Dermis blood vessel endothelial cell (primary cell): ENCODE measurements at regions not wholly inside any gene's neighbourhood (a gene's known extent, or its start where the extent isn't known, plus 50 kb on each side); places are given as distances from the start of the nearest gene placed in this dataset.
"Not testable (repeated sequence)": the region's sequence is repeated elsewhere in the genome, so short reads cannot be mapped to it uniquely, and the experiment has no call there.

Source experiments
- DNase-seq: peaks from one replicate; pipeline ENCODE4 v3.0.0; 2010

DNA sequence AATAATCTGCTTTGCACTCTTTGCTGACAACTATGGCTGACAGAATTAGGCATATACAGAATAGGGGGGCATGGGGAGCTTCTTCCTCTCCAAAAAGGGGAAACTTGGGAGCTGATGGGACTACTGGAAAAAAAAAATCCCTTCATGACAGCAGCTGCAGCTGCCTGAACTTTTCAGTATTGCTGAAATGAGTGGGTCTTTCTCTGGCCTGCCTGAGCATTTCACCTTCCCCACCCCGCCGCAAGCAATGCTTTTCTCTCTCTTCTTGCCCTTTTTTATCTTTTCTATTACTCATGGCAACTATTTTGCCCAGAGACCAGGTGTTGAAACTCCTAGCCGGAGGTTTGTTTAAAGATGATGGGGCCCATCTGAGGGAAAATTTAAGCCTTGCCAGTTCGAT lies 244.9 kb downstream of the SEMA3D start:
- no peak for DNase-seq

DNA sequence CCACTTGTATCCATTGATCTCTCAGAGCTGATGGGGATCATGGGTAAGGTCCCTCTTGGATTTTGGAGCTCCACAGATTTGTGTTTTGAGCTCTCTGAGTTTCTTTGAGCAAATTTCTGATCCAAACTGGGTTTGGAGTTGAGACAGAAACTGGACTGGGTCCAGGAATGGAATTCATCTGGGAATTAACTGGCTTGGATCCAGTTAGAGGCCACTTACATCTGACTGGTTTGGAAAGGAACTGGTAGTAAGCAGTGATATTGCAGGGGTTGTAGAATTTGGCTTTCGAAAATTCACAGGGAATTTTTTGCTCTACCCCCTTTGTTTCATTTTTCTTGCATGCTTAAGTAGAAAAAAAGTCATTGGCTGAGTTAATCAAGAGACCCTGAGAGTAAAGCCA lies 245.6 kb downstream of the SEMA3D start:
- no peak for DNase-seq

DNA sequence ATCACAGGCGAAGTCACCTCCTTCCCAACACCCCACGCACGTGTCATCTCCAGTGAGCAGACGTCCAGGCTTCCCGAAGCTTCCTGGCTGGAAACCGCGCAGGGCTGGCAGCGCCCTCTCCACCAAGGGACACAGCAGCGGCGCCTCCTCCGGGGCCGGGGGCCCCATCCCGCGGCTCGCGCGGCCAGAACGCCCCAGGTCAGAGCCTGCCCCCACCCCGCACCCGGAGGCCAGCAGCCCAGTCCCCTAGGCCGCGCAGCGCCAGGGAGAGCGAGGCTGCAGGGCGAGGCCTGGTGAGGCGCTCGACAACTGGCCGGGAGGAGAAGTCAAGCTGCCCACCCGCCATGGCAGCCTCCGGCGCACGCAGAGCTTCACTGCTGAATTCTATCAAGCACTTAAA lies 247.0 kb downstream of the SEMA3D start:
- no peak for DNase-seq

DNA sequence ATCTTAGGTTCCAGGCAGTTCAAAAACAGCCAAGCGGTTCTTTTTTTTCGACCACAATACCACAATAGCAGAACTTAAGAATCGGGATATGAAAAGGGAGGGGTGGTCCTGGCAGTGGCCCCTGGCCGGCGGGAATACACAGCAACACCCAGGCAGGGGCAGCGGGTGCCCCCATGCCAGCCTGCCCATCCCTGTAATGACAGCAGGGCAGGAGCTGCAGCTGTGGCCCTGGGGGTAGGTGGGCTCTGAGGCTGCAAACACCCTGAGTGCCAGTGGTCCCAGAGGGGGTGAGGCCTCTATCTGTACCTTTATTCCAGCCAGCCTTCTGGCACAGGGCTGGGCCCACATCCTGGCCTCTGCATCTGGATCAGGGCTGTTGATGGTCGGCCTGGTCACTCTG lies 247.4 kb downstream of the SEMA3D start:
- DNase-seq: no peak

DNA sequence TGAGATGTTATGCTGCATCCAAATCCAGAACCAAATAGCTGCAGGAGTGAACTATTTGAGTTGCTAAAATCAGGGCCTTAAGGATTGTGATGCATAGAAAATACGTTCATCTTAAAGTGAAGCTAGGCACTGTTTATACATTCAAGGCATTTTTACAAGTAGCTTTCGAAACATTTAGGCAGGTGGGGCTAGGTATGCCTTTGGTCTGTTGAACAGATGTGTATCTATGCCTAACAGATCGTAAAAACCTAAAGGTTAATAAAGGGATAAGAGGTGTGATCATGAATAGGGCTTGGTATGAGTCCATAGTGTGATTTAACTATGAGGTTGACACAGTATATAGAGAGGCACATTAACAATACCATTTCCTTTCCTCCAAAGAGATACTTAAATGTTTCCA lies 262.5 kb downstream of the SEMA3D start:
- no peak for DNase-seq

DNA sequence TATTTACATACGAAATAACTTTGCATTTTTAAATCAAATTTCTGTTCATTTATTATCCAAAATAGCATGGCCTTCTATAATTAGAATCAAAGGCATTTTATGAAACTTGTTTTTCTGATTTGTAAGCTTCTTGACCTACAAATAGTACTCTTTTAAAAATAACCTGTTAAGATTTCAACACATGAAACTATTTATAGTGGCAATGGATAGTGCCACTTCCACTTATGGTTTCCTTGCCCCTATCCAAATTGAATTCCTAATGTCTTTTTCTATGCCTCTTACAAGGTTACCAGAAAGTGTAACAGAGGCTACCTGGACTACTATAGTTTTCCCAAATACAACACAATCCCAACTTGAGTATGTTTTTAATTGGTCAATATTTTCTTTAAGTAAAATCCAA lies 263.5 kb downstream of the SEMA3D start:
- DNase-seq: no peak

DNA sequence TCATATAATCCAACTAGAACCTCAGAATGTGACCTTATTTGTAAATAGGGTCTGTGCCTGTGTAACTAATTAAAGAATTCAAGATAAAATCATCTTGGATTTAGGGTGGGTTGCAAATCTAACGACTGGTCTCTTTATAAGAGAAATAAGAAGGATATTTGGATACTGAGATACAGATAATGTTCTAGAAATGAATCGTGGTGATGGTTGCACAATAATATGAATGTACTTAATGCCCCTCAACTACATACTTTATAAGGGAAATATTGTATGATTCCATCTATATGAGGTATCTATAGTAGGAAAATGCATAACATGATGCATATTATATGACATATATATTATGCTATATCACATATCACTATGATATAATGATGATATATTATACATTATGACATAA lies 265.7 kb downstream of the SEMA3D start:
- no peak for DNase-seq

DNA sequence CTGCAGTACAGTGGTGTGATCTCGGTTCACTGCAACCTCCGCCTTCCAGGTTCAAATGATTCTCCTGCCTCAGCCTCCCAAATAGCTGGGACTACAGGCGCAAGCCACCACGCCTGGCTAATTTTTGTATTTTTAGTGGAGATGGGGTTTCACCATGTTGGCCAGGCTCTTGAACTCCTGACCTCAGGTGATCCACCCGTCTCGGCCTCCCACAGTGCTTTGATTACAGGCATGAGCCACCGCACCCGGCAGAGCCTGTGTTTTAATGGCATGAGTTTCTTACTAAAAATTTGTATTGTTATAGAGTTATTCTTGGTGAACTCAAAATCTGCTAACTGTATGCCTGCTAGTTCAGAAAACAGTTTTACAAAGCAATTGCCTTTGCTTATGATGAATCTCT lies 269.9 kb downstream of the SEMA3D start:
- DNase-seq: not testable (repeated sequence)

DNA sequence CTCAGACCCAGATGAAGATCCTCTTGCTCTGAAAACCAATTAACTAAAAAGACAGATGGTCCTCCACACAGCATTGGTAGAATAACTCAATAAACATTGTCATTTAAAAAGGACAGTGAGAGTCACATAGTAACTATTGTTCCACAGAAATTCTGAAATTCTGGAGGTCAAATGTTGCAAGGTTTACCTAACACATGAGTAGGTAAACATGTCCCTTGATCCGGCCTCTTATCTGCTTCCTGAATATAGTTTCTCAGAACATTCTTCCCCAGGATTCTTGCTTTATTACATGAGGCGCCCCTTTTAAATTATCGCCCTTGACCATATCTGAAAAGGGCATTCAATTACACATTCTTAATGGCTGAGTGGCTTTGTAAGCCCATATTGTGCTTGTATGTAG lies 270.7 kb downstream of the SEMA3D start:
- DNase-seq: no peak

DNA sequence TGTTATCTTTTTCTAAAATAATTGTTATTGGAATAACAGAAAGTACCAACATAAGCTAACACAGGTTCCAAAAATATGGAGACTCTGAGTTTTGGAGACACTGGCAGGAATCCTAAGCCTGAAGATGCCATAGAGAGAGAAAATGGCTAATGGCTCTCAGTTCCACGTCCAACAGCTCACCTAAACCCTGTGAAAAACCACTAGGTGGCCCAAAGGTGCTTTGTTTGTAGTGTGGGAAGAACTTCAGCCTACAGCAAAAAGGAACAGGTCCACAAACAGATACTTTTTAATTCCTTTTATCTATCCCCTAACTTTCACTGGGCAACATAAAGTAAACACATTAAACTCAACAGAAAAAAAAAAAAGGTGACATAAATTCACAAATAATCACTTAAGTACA lies 272.3 kb downstream of the SEMA3D start:
- no peak for DNase-seq

DNA sequence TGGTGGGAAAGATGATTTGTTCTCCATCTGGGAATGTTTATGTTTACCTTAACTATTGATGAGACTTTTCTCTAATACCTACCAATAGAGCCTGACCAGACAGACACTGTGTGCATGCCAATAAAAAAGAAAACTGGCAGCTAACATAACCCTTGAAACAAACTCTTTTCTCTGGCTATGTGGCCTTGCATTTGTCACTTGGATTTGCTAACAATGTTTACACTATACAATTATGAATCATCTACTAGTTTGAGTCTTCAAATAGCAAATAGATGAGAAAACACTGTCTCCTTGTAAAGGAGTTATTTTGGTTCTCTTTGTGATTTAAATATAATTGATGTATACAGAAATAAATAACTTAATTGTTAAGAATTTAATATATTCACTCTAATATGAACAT lies 273.1 kb downstream of the SEMA3D start:
- DNase-seq: no peak

DNA sequence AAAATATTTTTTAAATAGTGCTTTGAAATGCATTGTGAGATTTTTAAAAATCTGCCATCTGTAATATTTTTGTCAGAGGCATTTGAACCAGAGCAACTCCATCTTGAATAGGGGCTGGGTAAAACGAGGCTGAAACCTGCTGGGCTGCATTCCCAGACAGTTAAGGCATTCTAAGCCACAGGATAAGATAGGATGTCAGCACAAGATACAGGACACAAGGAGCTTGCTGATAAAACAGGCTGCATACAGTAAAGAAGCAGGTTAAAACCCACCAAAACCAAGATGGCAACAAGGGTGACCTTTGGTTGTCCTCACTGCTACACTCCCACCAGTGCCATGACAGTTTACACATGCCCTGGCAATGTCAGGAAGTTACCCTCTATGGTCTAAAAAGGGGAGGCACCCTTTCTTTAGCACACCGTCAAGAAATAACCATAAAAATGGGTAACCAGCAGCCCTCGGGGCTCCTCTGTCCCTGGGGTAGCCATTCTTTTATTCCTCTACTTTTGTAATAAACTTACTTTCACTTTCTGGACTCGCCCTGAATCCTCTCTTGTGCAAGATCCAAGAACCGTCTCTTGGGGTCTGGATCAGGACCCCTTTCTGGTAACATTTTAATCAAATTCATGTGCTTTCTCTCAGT lies 273.7 kb downstream of the SEMA3D start:
- DNase-seq: no peak

DNA sequence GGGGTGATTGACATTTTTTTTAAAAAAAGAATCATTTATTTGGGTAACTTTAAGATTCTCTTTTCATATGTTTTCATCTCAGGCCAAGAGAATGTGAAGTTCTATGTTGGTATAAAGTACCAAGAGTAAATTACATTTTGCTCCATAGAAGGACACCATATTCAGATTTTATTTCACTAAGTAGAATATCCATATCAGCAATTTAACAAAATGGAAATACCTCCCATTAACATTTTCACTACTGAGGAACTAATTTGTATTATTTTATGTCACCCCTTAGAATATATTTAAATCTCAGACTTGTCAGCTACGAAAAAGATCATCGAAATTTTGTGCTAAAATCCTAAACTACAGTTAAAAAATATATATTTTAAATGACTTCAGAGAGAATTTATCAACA lies 274.3 kb downstream of the SEMA3D start:
- DNase-seq: no peak

DNA sequence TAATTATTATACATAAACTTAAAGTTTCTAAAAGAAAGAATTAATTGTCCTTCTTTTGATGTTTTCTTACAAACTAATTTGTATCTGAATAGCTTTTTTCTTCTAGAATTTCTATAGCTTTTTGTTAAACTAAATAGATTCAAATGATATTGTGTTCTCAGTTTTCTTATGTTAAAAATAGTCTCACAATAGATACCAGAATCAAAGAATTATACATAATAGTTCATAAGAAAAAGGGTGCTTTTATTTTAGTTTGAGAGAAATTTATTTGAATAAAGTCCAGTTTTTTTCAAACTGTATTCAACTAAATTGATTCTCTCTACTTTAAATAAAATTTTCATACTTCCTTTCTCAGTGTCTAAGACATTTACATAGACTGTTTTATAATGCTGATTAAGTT lies 274.8 kb downstream of the SEMA3D start:
- DNase-seq: no peak

DNA sequence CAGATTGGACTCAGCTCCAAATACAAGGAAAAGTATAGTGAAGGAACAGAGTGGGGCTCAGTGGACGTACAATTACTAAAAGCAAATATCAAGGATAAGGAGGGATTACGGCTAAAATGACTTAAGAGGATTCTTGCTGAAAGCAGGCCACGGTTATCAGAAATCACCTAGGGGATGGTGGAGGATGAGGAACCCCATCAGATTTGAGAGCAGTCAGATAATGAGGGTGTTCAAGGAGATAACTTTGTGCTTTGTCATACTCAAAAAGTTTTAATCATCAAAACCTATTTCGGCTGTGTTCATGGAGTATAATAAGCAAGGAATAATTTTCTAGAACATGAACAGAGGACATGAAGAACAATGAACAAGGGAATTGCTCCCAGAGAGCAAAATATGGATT lies 275.8 kb downstream of the SEMA3D start:
- DNase-seq: no peak

DNA sequence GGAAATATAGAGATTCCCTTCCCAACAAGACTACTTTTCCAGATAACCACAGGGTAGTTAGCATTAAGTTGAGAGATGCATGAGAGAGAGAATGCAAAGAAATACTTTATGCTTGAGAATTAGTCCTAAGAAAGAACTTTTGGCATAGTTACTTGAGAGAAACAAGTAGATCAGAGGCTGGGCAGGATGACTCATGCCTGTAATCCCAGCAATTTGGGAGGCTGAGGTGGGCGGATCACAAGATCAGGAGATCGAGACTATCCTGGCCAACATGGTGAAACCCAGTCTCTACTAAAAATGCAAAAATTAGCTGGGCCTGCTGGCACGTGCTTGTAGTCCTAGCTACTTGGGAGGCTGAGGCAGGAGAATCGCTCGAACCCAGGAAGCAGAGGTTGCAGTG lies 276.5 kb downstream of the SEMA3D start:
- DNase-seq: not testable (repeated sequence)

DNA sequence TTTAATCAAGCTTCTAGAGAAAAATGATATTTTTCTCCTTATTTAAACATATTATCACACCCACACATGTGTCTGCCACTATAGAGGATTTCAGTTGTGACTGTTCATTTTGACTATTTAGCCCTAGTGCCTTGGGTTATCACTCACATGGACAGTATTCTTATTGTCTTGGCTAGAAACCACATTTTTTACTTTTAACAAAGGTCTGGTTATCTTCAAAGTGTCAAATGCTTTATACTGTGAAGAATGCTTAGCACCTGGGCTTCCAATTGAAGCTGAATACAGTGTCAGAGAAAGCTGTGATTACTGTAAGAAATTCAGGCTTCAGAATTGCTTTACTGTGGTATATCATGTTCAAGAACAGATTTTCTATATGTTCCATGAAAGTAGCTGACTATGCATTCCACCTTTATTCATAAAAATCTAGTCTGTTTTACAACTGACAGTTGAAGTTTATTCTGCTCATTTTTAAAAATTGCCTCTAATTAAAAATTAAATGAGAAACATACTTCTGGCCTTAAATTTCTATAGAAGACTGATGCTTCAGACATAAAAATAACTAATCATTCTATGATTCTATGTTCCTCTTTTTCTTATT lies 278.6 kb downstream of the SEMA3D start:
- no peak for DNase-seq

DNA sequence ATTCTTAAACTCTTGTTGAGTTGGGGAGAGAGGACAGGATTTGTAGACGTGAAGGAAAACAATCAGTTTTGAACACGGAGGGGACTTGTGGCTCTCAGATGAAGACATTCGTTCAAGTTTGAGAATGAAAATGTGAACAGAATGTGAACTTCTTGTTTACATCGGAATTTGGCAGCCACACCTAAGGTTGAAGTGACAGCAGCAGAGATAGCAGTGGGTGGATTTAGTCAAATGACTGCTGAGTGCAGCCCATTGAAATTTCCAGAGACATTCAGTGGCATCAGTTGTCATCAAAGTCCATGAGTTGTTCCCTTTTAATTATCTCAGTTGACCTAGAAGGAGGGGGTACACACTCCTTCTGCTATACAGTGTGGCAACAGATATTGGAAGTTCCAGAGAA lies 280.0 kb downstream of the SEMA3D start:
- no peak for DNase-seq

DNA sequence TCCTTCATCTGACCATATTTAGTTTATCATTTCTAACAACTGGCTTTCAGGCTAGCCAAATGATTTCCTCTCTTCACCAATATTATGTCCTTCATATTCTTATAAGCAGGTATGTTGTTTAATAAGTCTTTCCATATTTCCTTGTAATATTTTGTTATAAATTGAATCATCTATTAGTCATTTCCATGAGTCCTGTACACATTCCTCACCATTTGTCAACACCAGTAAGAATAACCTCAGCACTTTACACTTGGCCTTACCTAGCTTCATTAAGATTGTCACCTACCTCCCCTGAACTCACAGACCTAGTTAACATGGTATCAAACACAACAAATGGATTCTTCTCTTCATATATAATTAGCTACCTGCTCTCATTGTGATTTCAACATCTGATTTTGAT lies 282.3 kb downstream of the SEMA3D start:
- peak; percentile 34 for DNase-seq

DNA sequence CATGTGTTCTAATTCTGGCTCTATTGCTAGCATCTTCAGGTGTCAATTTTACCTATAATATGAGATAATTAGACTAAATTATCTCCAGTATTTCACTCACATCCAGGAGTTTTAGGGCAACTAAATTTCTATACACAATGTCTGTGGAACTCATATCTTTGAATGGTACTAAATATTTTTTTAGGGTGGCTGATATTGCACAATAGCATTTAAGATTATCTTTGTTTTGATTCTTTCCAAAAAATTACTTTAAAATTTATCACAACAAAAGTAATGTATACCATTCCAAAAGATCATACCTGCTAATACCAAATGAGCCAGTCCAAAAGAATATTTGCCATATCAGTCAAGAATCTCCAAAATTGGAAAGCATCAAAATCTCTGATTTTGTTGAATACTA lies 285.5 kb downstream of the SEMA3D start:
- DNase-seq: no peak

DNA sequence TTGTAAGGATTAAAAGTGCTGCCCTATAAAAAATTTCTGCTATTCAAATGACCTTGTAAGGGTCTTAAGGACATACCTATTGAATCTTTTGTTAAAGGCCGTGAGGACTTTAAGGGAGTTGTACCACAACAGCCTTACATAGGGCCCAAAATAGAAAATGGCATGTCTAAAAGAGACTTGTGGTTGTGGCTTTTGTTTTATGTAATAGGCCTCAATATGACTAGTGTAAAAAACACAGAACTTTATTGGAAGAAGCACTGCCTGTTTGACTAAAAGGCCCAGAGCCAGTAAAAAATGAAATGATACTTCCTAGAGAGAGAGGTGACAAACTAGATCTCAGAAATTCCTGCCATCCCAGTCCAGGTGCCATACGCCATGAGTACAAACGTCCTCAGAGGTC lies 286.6 kb downstream of the SEMA3D start:
- no peak for DNase-seq

DNA sequence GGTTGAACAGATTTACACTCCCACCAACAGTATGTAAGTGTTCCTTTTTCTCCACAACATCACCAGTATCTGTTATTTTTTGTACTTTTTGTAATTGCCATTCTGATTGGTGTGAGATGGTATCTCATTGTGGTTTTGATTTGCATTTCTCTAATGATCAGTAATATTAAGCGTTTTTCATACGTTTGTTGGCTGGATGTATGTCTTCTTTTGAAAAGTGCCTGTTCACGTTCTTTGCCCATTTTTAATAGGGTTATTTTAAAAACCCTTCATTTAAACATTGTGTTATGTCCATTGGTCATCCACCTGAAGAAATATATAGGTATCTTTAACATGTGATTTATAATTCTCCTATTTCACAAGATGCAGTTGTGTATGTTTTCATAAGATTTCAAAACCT lies 291.3 kb downstream of the SEMA3D start:
- DNase-seq: no peak

DNA sequence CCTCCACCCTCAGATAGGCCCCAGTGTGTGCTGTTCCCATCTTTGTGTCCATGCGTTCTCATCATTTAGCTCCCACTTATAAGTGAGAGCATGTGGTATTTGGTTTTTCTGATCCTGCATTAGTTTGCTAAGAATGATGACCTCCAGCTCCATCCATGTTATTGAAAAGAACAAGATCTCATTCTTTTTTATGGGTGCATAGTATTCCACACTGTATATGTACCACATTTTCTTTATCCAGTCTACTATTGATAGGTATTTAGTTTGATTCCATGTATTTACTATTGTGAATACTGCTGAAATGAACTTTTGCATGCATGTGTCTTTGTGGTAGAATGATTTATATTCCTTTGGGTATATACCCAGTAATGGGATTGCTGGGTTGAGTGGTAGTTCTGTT lies 303.3 kb downstream of the SEMA3D start:
- DNase-seq: not testable (repeated sequence)

DNA sequence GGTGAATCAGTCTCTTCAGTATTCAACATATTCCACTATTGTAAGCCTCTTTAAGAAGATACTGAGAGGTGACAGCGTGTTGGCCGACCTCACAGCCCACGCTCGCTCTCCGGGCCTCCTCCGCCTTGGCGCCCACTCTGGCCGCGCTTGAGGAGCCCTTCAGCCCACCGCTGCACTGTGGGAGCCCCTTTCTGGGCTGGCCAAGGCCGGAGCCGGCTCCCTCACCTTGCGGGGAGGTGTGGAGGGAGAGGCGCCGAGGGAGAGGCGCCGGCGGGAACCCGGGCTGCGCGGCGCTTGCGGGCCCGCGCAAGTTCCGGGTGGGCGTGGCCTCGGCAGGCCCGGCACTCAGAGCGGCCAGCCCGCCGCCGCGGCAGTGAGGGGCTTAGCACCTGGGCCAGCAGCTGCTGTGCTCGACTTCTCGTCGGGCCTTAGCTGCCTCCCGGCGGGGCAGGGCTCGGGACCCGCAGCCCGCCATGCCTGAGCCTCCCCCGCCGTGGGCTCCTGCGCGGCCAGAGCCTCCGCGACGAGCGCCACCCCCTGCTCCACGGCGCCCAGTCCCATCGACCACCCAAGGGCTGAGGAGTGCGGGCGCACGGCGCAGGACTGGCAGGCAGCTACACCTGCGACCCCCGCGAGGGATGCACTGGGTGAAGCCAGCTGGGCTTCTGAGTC lies 306.4 kb downstream of the SEMA3D start:
- DNase-seq: not testable (repeated sequence)
